Natural killer cell (primary cell): ENCODE measurements at regions not wholly inside any gene's neighbourhood (a gene's known extent, or its start where the extent isn't known, plus 50 kb on each side); places are given as distances from the start of the nearest gene placed in this dataset.
"Not testable (repeated sequence)": the region's sequence is repeated elsewhere in the genome, so short reads cannot be mapped to it uniquely, and the experiment has no call there.

Experiments used
- ATAC-seq, 3 donors: fragments of 150-1000 bp in 2 of 3; fragments of 200-7000 bp in 1 of 3; cut with Tn5 transposase; 1 replicate in 1 of 3; 2 replicates in 2 of 3; pipeline ENCODE4 v1.10.0; 2021; ENCODE audit warnings: mild to moderate bottlenecking in 2 of 3, moderate library complexity in 2 of 3
- DNase-seq, 2 donors: peaks; one replicate each; pipeline versions ENCODE4 v3.0.0 to v3.0.0-alpha.2; 2013 to 2021; ENCODE audit warnings: mixed read lengths in 1 of 2
- H3K27ac ChIP-seq: one replicate; pipeline ENCODE4 v1.5.1; 2013; ENCODE audit warnings: mild to moderate bottlenecking, low read length
- H3K27me3 ChIP-seq: one replicate; pipeline ENCODE4 v1.6.1; 2013; ENCODE audit warnings: low read length; ENCODE audit not compliant: control insufficient read depth, insufficient read depth
- H3K36me3 ChIP-seq: one replicate; pipeline ENCODE4 v1.6.1; 2013; ENCODE audit warnings: low read length; ENCODE audit not compliant: control insufficient read depth, insufficient read depth
- H3K4me1 ChIP-seq: one replicate; pipeline ENCODE4 v1.6.1; 2013; ENCODE audit warnings: low read length; ENCODE audit not compliant: control insufficient read depth, insufficient read depth
- H3K4me3 ChIP-seq: one replicate; pipeline ENCODE4 v1.5.1; 2013; ENCODE audit warnings: low read length
- H3K9me3 ChIP-seq: one replicate; pipeline ENCODE4 v1.6.1; 2013; ENCODE audit warnings: low read length; ENCODE audit not compliant: control insufficient read depth, insufficient read depth
- H3K27ac Mint-ChIP-seq, 2 donors: one replicate each; pipeline ENCODE4 v1.8.0; 2022; ENCODE audit warnings: mild to moderate bottlenecking in 2 of 2, mixed read lengths in 2 of 2, moderate library complexity in 1 of 2
- H3K27me3 Mint-ChIP-seq, 2 donors: one replicate each; pipeline ENCODE4 v1.8.0; 2022; ENCODE audit warnings: low read depth in 2 of 2, mixed read lengths in 2 of 2
- H3K36me3 Mint-ChIP-seq: one replicate; pipeline ENCODE4 v1.8.0; 2022; ENCODE audit warnings: mixed read lengths
- H3K4me1 Mint-ChIP-seq, 2 donors: one replicate each; pipeline ENCODE4 v1.8.0; 2022; ENCODE audit warnings: mixed read lengths in 2 of 2
- H3K4me3 Mint-ChIP-seq: one replicate; pipeline ENCODE4 v1.8.0; 2022; ENCODE audit warnings: mild to moderate bottlenecking, moderate library complexity, mixed read lengths
- H3K9me3 Mint-ChIP-seq, 2 donors: one replicate each; pipeline ENCODE4 v1.8.0; 2022; ENCODE audit warnings: mixed read lengths in 2 of 2
- WGBS: methylation state at CpG from one replicate; pipeline ENCODE4 v1.1.7; 2013; ENCODE audit warnings: missing lambda C conversion rate; ENCODE audit not compliant: insufficient coverage; 5-methylcytosine and 5-hydroxymethylcytosine counted together
- intact Hi-C: fragments of 100-400 bp; cut with micrococcal nuclease; formaldehyde crosslinking; loops from one replicate; pipeline ENCODE4 v1.14.2; 2022
- TF ChIP-seq, protein P1 (sequence below): fragments of 200-600 bp; IDR thresholded peaks from one replicate; pipeline ENCODE4 v1.8.0; 2022; ENCODE audit warnings: antibody characterized with exemption

DNA sequence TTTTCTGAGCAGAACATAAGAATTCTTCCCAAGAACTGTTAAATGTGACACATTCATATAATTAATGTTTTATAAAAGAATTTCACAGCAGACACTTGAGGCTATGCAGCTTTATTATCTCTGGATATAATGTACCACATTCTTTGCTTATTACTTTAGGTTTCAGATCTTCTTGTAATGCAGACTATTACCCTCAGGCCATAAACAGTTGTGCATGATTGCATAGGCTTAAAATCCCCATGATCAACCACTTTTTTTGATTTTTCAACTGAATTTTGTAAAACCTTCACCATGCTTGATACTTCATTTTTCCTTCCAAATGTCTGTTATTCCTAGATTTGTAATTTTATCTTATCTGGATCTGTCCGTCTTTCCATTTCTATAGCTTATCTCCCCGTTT lies 1355.7 kb downstream of the BRINP3 start:
- WGBS: 85% methylated on average over 2 of the region's 2 CpGs
- Mint-ChIP-seq H3K9me3 (peaks cover 7 to 18% of the 10 kb centered on the region in 2 donors), H3K27me3 (no peaks in the 10 kb centered on the region), H3K27ac (no peak overlapping the region), H3K4me3 (no peak overlapping the region), H3K4me1 (no peaks in the 10 kb centered on the region), H3K36me3 (no peaks in the 10 kb centered on the region)
- ATAC-seq (no peak), DNase-seq (no peak)
- no peaks in the 10 kb centered on the region for H3K27me3 ChIP-seq
- no peak overlapping the region for H3K27ac ChIP-seq
- H3K4me3 ChIP-seq: no peak overlapping the region
- H3K9me3 ChIP-seq: peaks cover 4% of the 10 kb centered on the region
- H3K4me1 ChIP-seq: no peaks in the 10 kb centered on the region
- TF ChIP-seq, protein P1, sequence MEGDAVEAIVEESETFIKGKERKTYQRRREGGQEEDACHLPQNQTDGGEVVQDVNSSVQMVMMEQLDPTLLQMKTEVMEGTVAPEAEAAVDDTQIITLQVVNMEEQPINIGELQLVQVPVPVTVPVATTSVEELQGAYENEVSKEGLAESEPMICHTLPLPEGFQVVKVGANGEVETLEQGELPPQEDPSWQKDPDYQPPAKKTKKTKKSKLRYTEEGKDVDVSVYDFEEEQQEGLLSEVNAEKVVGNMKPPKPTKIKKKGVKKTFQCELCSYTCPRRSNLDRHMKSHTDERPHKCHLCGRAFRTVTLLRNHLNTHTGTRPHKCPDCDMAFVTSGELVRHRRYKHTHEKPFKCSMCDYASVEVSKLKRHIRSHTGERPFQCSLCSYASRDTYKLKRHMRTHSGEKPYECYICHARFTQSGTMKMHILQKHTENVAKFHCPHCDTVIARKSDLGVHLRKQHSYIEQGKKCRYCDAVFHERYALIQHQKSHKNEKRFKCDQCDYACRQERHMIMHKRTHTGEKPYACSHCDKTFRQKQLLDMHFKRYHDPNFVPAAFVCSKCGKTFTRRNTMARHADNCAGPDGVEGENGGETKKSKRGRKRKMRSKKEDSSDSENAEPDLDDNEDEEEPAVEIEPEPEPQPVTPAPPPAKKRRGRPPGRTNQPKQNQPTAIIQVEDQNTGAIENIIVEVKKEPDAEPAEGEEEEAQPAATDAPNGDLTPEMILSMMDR: no peak
- H3K36me3 ChIP-seq: no peaks in the 10 kb centered on the region
- intact Hi-C loops: no loop called here

- no peaks in the 10 kb centered on the region for H3K4me1 ChIP-seq
- intact Hi-C loops: no loop called here
- H3K27ac Mint-ChIP-seq: no peak overlapping the region
- no peaks in the 10 kb centered on the region for H3K27me3 ChIP-seq
- TF ChIP-seq, protein P1: no peak
- no peaks in the 10 kb centered on the region for H3K36me3 ChIP-seq
- peaks cover 4% of the 10 kb centered on the region for H3K9me3 ChIP-seq
- peaks cover 7% of the 10 kb centered on the region for H3K36me3 Mint-ChIP-seq
- DNase-seq: no peak
- ATAC-seq: no peak
- WGBS: 82% methylated on average over 2 of the region's 2 CpGs
- no peaks in the 10 kb centered on the region for H3K4me1 Mint-ChIP-seq
- peaks cover 18 to 20% of the 10 kb centered on the region in 2 donors for H3K9me3 Mint-ChIP-seq
- H3K27me3 Mint-ChIP-seq: no peaks in the 10 kb centered on the region
- H3K4me3 ChIP-seq: no peak overlapping the region
- no peak overlapping the region for H3K4me3 Mint-ChIP-seq
- no peak overlapping the region for H3K27ac ChIP-seq
Observed at GRCh38 chr1:189125694-189126093, 1352.0 kb downstream of the BRINP3 start.

DNA sequence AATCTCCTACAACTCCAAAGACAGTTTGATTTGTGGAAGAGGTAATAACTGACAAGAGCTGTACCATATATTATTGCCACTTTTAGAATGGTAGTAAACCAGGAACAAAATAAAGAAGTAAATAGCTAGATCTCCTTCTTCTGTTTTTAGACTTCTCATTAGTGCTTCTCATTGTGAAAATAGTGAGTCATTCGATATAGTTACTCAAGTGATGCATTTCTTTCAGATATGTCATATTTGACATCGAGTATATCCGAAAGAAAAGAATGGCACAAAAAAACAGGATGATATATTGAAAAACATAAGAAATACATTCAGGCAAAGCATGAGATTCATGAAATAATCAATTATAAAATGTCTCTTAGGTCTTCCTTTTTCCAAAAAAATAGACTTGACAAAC lies 1346.1 kb downstream of the BRINP3 start:
- TF ChIP-seq, protein P1: no peak
- H3K27me3 Mint-ChIP-seq: no peaks in the 10 kb centered on the region
- peaks cover 7% of the 10 kb centered on the region for H3K36me3 Mint-ChIP-seq
- no CpG with 5 or more reads among the region's 3 CpGs for WGBS
- Histone ChIP-seq H3K27ac (no peak overlapping the region), H3K9me3 (peaks cover 10% of the 10 kb centered on the region), H3K27me3 (no peaks in the 10 kb centered on the region), H3K36me3 (no peaks in the 10 kb centered on the region), H3K4me3 (no peak overlapping the region), H3K4me1 (no peaks in the 10 kb centered on the region)
- no peak overlapping the region for H3K27ac Mint-ChIP-seq
- peaks cover 13 to 15% of the 10 kb centered on the region in 2 donors for H3K9me3 Mint-ChIP-seq
- no peak overlapping the region for H3K4me3 Mint-ChIP-seq
- H3K4me1 Mint-ChIP-seq: no peaks in the 10 kb centered on the region
- DNase-seq (no peak), ATAC-seq (no peak)
- intact Hi-C loops: no loop called here

GRCh38 chr1:189139748-189140147 lies 1337.9 kb downstream of the BRINP3 start:
- DNase-seq, H3K4me3 ChIP-seq, H3K27me3 ChIP-seq, ATAC-seq, H3K36me3 Mint-ChIP-seq, intact Hi-C loops, H3K4me3 Mint-ChIP-seq, H3K36me3 ChIP-seq, H3K4me1 Mint-ChIP-seq, H3K27ac Mint-ChIP-seq, H3K27me3 Mint-ChIP-seq, H3K4me1 ChIP-seq, H3K27ac ChIP-seq: not testable (repeated sequence)
- H3K9me3 ChIP-seq: peaks cover 18% of the 10 kb centered on the region
- peaks cover 12 to 17% of the 10 kb centered on the region in 2 donors for H3K9me3 Mint-ChIP-seq
- 97% methylated on average over 29 of the region's 29 CpGs for WGBS
